Endometrium (tissue), 2 donors: ENCODE measurements at regions not wholly inside any gene's neighbourhood (a gene's known extent, or its start where the extent isn't known, plus 50 kb on each side); places are given as distances from the start of the nearest gene placed in this dataset.
A peak's percentile ranks its signal among the peaks of the same experiment; 100 is the strongest.
"Not testable (repeated sequence)": the region's sequence is repeated elsewhere in the genome, so short reads cannot be mapped to it uniquely, and the experiment has no call there.

Source experiments
- FAIRE-seq: peaks from 2 replicates; lab custom pipeline; 2012; peaks lifted over from hg19 to GRCh38; lab: Jason Lieb, UNC
- donor health status: control.
- donor health status: control.

DNA sequence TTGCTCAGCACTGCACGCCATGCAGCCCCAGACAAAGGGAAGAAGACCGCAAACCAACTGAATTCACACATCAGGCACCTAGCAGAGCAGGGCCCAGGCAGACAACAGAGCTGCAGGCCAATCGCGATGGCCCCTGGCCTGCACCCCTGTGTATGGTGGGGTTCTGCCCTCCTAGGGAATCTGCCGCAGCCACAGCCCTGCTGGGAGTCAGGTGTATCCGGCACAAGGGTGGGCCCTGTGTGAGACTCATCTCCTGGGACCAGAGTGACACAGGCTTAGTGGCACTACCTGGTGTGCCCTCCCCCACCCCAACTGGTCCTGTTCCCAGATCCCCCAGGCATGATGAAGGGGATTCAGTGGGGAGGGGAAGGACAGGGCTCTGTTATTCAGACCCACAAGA is 122.8 kb downstream of the ATPSCKMT start:
- no peak for FAIRE-seq

DNA sequence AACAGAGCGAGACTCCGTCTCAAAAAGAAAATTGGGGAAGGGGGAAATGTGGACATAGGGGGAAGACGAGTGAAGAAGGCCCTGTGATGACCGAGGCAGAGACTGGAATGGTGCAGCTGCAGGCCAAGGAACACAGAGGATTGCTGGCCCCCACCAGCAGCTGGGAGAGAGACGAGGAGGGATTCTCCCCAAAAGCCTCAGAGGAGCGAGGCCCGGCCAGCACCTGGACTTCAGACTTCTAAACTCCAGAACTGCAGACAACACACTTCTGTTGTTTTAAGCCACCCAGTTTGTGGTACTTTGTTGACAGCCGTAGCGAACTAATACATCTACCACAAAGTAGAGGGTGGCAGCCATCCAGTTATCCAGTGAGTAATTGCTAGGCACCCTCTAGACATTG is 124.6 kb downstream of the ATPSCKMT start:
- no peak for FAIRE-seq

DNA sequence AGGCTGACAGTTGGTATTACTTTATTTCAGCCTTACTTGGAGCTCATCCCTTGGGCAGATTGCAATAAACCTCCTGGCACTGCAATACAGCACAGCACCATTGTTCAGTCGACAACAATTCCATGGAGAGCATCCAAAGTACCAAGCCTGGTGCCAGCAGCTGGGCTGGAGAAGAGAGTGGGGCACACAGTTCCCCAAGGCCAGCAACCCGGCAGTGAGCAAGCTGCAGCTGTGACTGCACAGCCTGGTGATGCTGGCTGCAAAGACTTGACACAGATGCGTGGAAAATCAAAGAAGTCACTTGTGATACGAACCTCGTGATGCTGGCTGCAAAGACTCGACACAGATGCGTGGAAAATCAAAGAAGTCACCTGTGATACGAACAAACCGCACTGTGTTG is 125.4 kb downstream of the ATPSCKMT start:
- FAIRE-seq, result no peak

DNA sequence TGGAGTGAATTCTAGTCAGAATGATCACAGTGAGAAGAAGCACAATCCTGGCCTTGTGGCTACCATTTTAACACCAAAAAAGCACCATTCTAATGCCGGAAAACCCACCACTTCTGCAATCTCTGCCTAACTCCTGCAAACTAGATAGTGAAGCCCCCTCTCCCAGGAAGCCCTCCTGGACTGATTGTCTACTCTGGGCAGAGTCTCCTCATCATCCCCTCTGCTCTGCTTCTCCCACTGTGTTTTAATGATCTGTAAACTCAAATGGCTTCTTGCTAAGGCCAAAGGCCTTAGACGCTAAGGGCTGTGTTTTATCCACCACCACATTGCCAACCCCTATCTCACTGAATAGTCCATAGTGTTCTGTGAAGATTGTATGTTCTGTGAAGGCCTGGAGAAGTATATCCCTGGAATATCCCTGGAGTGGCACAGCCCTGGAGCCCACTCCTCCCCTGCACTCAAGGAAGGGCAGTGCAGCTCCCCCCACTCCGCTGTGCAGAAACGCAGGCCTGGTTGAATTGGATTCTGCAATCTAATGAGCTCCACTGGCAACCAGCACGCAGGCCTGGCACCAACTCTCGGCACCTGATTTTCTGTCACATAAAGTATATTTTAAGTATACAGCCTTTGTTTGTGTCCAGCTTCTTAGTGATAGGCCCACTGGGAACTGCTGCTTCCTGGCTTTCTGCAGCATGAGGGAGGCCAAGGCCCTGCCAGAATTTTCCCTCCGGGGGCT is 126.3 kb downstream of the ATPSCKMT start:
- no peak for FAIRE-seq

DNA sequence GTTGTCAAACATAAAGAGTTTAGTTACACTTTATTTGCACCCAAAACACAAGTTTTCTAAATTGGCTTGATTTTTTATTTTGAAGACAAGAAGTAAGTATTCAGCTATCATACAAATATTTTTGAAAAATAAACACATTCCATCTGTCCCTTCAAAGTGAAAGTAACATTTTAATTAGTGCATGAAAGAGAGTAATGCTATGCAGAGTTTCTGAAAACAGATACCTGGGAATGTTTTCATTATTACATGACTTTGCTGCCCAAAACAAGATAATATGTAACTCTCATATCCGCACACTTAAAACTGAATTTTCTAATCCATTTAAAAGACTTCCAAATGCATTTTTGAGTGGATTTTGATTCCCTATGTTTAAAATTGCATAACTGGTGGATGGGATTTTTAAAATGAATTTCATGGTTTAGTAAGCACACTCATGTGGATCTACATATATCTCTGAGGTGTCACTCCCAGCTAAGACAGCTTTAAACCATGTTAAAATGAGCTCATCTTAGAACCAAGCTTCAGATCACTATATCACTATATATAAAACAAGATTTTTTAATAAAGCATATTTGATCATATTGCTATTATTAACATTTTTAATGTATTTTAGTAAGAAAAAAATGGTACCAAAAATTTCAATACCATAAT is 127.5 kb downstream of the ATPSCKMT start:
- peak; percentile 85 for FAIRE-seq

DNA sequence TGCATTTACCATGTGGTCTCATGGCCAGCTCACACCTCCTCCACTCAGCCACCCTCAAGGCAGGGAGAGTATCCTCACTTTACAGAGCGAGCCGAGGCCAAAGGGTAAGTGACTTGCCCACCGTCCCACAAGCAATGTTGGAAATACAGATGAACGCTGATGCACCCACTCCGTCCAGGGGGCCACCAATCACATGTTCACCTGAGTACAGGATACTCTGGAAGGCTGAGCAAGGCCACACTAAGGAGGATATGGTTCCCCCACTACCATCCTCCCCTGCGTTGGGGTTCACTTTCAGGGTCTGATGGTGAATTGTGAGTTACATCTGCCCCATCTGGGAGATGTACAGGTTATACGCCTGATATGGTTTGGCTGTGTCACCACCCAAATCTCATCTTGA is 128.8 kb downstream of the ATPSCKMT start:
- FAIRE-seq, result no peak

DNA sequence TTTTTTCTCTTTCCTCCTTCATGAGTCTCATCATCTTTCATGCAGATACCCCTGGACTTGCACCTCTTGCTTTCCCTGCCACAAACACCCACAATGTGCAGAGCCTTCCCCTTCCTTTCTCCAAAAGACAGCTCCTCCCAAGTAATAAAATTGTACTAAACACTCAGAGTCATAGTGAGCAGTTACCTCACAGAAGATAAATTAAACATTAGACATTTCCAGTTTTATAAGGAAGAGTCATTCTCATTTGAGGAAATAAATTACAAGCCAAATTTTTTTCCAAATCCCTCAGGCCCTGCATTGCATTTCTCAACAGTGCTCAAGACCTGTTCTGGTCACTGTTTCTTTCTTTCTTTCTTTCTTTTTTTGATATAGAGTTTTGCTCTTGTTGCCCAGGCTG is 131.5 kb downstream of the ATPSCKMT start:
- FAIRE-seq, result no peak

DNA sequence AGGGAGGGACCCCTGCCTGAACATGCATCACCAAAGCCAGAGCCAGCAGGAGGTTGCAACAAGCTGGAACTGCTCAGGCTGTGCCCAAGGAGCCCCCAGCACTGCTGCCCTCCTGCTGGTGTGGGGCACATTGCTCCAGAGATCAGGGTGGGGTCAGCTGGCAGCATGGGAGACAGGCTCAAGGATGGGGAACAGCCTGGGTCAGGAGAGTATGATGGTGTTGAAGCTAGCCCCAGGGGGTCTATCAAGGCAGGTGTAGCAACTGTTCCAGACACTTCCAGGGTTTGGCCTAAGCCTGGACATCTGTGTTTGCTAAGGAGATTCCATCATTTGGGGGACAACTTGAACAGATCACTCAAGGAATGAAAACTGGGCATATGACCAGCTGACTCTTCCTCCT is 133.1 kb downstream of the ATPSCKMT start:
- FAIRE-seq, result no peak

DNA sequence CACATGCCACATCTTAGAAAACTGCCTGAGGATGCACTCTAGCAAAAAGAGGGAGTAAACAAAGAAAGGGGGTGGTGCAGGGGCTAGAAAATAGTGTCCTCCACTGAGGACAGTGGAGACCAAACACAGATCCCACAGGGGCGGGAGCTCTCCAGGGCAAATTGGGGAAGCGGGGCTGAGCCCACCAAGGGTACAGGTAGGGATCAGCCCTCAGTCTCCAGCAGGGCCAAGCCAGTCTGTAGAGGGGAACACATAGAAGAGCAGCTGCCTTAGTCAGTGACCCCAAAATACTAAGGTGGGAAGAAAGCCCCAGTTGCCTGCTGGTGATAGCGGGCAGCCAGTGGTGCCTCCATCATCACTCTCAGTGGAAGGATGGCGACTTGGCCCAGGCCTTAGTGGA is 134.0 kb downstream of the ATPSCKMT start:
- FAIRE-seq, result no peak

DNA sequence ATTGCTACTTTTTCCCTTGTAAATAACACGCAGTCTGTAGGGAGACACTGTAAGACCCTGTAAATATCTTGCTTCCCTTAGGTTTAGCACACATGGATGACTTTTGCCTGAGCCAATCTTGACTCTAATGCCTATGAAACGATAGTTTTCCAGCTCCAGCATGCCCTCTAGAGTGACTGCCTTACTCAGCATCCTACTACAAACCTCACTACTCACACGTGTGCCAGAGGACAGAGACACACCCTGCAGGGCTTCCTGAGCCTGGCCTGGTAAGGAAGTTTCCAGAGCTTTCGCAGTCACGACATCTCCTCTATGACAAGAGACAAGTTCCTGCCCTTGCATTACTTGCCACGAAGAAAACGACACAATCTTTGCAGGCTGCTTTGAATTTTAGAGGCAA is 138.1 kb downstream of the ATPSCKMT start:
- no peak for FAIRE-seq

DNA sequence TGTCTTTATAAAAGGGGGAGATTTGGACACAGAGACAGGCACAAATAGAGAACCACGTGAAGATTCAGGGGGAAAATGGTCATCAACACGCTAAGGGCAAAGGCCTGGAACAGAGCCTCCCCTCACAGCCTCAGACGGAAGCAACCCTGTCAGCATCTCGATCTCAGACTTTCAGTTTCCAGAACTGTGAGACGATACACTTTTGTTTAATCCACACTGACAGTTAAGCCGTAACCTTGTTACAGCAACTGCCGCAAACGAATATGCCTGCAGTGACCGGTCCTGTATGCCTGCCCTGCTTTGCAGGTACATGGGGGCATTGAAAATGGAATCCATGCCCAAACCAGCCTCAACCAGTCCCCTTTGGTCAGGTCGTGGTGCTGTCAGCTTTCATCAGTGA is 139.5 kb downstream of the ATPSCKMT start:
- FAIRE-seq, result no peak

DNA sequence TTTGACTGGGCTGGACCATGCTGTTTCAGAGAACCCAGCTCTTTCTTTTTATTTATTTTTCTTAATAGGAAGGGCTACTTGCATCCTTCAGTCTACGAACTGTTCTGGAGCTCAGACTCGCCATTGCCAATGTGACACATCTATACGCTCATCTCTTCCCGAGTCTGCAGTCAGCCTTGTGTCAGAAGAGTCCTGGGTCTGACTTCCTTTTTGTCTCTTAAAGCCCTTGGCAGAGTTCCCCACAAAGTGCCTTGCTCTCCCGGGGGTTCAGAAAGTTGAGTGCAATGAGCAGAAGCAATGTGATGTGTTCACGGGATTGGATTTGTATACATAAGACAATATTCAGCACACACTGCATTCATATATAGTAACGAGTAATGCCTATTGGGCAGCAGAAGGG is 140.4 kb downstream of the ATPSCKMT start:
- no peak for FAIRE-seq

DNA sequence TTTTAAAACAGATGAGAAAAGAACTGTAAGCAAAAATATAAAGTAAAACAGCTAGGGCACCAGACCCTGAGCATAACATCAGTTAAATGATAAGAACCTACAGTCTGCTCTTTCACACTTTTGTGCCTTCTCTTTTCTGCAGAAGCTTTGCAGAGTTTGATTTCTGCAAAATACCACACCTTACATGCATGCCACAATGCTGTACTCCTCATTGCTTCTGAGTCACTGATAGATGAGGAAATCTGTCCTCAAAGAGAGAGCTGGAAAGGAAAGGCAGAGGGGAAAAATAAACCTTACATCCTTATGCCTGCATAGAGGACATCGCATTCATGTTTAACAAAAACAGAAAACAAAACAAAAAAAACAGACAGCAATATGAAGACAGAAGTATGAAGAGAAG is 142.9 kb downstream of the ATPSCKMT start:
- FAIRE-seq, result no peak

DNA sequence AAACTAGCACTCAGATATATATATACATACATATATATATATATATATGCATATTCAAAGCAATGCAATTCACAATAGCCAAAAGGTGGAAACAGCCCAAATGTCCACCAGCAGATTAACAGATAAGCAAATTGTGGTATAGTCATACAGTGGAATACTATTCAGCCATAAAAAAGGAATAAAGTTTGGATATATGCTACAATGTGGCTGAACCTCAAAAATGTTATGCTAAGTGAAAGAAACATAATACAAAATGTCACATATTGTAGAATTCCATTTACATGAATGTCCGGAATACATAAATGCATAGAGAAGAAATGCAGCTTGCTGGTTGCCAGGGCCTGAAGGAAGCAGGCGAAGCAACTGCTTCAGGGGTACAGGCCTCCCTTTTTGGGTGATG is 143.4 kb downstream of the ATPSCKMT start:
- no peak for FAIRE-seq

DNA sequence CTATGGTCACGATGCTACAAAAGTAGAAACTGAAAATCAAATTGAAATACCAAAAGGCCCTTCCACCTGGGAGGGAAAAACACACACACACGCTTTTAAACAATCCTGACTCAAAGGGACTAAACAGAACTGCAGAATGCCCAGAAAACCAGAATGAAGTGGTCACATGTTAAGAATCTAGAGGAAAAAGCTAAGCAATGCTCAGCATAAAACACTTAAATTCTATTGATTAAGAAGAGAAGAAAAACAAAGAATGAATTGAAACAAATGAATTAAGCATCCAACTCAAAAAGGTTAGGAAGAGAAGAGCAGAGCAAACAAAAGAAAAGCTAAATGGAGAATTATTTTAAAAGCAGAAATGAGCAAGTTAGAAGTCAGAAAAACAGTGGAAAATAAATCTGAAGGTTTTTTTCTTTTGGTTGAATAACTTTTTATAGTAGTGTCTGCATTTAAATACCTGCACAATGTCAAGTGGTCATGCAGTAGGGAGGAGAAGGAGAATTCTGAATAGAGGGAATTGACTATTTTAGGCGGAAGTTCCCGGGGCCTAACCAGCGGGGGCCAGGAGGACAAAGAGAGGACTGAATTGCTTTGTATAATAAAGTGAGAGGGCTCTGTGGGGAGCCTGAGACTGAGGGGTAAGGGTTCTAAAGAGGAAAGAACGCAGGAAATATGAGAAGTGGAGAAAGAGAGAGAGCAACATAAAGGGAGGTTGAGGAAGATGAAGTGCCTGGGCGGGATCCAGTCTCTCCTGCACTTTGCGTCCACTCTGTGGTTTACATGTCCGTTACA is 146.8 kb downstream of the ATPSCKMT start:
- no peak for FAIRE-seq

DNA sequence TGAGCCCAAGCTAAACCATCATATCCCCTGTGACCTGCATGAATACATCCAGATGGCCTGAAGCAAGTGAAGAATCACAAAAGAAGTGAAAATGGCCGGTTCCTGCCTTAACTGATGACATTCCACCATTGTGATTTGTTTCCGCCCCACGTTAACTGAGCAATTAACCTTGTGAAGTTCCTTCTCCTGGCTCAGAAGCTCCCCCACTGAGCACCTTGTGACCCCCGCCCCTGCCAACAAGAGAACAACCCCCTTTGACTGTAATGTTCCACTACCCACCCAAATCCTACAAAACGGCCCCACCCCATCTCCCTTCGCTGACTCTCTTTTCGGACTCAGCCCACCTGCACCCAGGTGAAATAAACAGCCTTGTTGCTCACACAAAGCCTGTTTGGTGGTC is 147.5 kb downstream of the ATPSCKMT start:
- FAIRE-seq, result not testable (repeated sequence)

DNA sequence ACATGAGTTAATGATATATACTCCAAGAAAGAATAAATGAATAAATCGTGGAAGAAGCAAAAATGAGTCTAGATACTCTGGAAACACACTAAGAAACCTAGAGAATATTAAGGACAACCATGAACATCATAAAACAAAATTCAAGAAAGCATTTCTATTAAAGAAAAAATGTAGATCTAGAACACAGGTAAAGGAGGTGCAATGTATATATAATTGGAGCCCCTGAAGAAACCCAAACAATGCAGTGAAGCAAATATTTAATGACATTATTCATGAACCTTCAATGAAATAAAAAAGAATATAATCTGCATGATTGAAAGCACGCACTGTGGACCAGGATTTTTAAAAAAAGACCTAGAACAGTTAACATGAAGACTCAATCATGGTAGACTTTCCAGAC is 150.1 kb downstream of the ATPSCKMT start:
- FAIRE-seq, result no peak

DNA sequence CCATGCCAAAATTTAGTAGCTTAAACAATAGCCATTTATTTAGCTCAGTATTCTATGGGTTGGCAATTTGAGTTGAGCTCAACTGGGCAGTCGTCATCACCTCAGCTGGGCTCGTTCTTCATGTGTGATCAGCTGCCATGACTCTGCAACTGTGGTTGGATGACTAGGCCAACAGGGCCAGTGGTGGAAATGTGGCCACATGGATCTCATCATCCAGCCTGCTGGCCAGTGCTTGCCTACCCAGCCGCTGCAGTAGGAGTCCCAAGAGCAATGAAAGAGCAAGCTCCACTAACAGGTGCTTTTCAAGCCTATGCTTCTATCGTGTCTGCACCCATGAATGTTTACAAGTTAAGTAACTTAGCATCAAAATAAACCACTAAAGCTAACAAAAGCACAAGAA is 158.0 kb downstream of the ATPSCKMT start:
- FAIRE-seq, result no peak

DNA sequence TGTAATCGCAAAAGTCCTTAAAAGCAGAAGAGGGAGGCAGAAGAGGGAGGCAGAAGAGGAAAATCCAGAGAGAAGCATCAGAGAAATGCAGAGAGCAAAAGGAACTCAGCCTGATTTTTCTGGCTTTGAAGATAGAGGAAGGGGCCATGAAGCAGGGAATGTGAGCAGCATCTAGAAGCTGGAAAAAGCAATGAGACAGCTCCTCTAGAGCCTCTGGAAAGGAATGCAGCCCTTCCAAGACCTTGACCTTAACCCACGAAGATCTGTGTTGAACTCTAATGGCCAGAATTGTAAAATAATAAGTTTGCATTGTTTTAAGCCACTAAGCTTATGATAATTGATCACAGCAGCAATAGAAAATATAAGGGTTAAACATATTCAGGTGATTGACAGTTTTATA is 159.6 kb downstream of the ATPSCKMT start:
- FAIRE-seq, result no peak

DNA sequence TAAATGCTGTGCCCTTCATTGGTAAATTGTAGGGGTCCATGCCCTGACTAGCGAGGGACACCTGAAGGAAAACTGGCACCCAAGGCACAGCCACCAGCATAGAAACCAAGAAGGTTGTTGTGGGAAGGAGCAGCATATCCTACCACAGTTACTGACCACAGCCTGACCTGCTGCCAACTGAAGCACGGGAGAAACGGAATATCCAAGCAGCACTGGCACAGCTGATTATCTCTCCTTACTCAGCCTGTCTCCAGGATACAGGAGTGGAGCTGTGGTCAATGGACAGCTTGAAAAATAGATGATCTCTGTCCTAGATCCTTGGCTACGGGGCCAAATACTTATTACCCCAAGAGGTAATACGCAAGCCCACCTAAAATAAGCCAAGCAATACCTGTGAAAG is 164.5 kb downstream of the ATPSCKMT start:
- FAIRE-seq, result no peak

DNA sequence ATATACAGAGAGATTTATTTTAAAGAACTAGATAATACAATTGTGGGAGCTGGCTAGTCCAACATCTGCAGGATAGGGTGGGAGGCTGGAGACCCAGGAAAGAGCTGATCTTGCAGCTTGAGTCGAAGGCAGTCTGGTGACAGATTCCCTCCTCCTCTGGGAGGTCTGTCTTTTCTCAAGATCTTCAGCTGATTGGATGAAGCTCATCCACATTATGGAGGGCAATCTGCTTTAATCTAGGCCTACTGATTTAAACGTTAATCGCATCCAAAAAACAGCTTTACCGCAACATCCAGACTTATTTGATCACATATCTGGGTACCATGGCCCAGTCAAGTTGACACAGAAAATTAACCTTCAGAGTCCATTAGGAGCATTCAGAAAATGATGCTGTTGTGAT is 168.1 kb downstream of the ATPSCKMT start:
- FAIRE-seq, result no peak

DNA sequence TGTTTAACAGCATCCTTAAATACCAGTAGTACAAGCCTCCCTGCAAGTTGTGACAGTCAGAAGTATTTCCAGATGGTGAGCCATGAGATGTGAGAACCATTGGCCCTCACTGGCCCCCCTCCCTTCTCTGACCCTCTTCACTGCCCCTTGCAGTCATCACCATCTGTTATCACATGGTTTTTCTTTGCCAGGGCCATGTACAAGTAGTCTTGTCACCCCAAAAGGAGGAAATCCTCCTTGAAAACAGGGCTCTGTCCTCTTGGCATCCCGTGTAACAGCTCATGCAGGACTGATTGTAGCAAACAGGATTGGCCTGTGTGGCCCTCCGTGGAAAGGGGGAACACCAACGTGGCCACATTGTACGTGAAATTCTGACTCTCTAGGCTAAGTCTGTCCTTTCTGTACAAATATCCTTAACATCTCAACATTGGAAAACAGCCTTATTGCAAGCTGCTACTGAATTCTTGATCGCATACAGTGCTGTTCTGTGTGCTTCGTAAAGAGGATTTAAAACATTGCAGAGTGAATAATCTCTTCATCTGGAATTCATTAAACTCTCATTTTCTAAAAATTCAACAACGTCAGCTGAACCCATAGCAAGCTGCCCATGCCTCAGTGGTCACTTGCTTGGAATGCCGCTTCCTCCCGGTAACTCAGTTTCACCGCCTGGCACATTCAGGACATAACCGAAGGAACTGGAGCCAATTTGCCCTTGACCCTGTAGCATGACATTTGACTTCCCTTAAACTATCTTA is 171.7 kb downstream of the ATPSCKMT start:
- no peak for FAIRE-seq
